ENCODE measurements at regions not wholly inside any gene's neighbourhood (a gene's known extent, or its start where the extent isn't known, plus 50 kb on each side); places are given as distances from the start of the nearest gene placed in this dataset.

GRCh38 chrX:14083783-14084182, 54.1 kb upstream of the GEMIN8 start:
- no peak overlapping the region for H3K27ac ChIP-seq (ENCODE audit: extremely low read length, insufficient read depth, low read length)
- no peak for FAIRE-seq
- H3K4me2 ChIP-seq (ENCODE audit: low read depth, low read length): no peak overlapping the region
- no peak for TF ChIP-seq ZNF780A (CRISPR knock-in tag; IDR thresholded peaks at IDR 0.05)
- TF ChIP-seq MYPOP (CRISPR knock-in tag; IDR thresholded peaks at IDR 0.05): no peak
- H3K4me1 ChIP-seq (ENCODE audit: insufficient read depth, low read length): no peaks in the 10 kb centered on the region
- no peaks in the 10 kb centered on the region for H4K20me1 ChIP-seq (ENCODE audit: insufficient read depth, low read length)
- ChIA-PET POLR2A (no interaction called here), CTCF (ENCODE audit: low intra/inter-chr PET ratio, low total read pairs) (no interaction called here)
- H3K9me3 ChIP-seq (ENCODE audit: low read length): no peaks in the 10 kb centered on the region
- BruUV-seq (replicated peaks): no TSS peak
- no peak for DNase-seq (ENCODE audit: low spot score)
- no peaks in the 10 kb centered on the region for H3K79me2 ChIP-seq (ENCODE audit: insufficient read depth, low read length)
- no peak overlapping the region for H3K9ac ChIP-seq (ENCODE audit: insufficient read depth, low read depth, low read length)
- no peak for ATAC-seq
- no peaks in the 10 kb centered on the region for H3K36me3 ChIP-seq (replicated peaks in 1 of 2; ENCODE audit: control insufficient read depth in 1 of 2, insufficient read depth in 2 of 2, low read length in 2 of 2)
- in situ Hi-C loops (cut with HindIII; ENCODE audit: extremely low pct_ligation_motif_present, low pct_unique_long_range_greater_than_20kb): loop anchor here (25.0 kb wide), 2 partner anchors 454 to 1054 kb away; partner anchors contain the start of gene GLRA2
- intact Hi-C loops (cut with micrococcal nuclease; ENCODE audit: unreplicated experiment): no loop called here
- H2AFZ ChIP-seq (ENCODE audit: low read length): no peak overlapping the region
- no peak overlapping the region for H3K4me3 ChIP-seq (replicated peaks in 1 of 3; ENCODE audit: insufficient read depth in 1 of 3, low read depth in 2 of 3, low read length in 3 of 3)
- no peaks in the 10 kb centered on the region for H3K27me3 ChIP-seq (ENCODE audit: control insufficient read depth in 1 of 2, insufficient read depth in 2 of 2, low read length in 2 of 2)

- CTCF ChIA-PET (ENCODE audit: low intra/inter-chr PET ratio, low total read pairs): no interaction called here
- H3K79me2 ChIP-seq (ENCODE audit: insufficient read depth, low read length): no peaks in the 10 kb centered on the region
- H3K27me3 ChIP-seq (ENCODE audit: control insufficient read depth in 1 of 2, insufficient read depth in 2 of 2, low read length in 2 of 2): no peaks in the 10 kb centered on the region
- H3K27ac ChIP-seq (ENCODE audit: extremely low read length, insufficient read depth, low read length): no peak overlapping the region
- 0% methylated on average over 2 of the region's 2 CpGs for WGBS (ENCODE audit: low lambda C conversion rate)
- in situ Hi-C loops (cut with HindIII; ENCODE audit: extremely low pct_ligation_motif_present, low pct_unique_long_range_greater_than_20kb) (loop anchor here (25.0 kb wide), 2 partner anchors 457 to 1057 kb away; partner anchors contain the start of gene GLRA2), intact Hi-C loops (cut with micrococcal nuclease; ENCODE audit: unreplicated experiment) (no loop called here)
- no peaks in the 10 kb centered on the region for H4K20me1 ChIP-seq (ENCODE audit: insufficient read depth, low read length)
- DNase-seq (ENCODE audit: low spot score) (no peak), FAIRE-seq (no peak), ATAC-seq (no peak)
- no peak overlapping the region for H2AFZ ChIP-seq (ENCODE audit: low read length)
- no peaks in the 10 kb centered on the region for H3K9me3 ChIP-seq (ENCODE audit: low read length)
- H3K4me3 ChIP-seq (replicated peaks in 1 of 3; ENCODE audit: insufficient read depth in 1 of 3, low read depth in 2 of 3, low read length in 3 of 3): no peak overlapping the region
- H3K4me1 ChIP-seq (ENCODE audit: insufficient read depth, low read length): no peaks in the 10 kb centered on the region
- no TSS peak for BruUV-seq (replicated peaks)
- no peak overlapping the region for H3K9ac ChIP-seq (ENCODE audit: insufficient read depth, low read depth, low read length)
- POLR2A ChIA-PET: no interaction called here
- H3K4me2 ChIP-seq (ENCODE audit: low read depth, low read length): no peak overlapping the region
- TF ChIP-seq ZNF232 (CRISPR knock-in tag; IDR thresholded peaks at IDR 0.05; ENCODE audit: borderline replicate concordance): no peak
- no peak for TF ChIP-seq LBX2 (CRISPR knock-in tag; IDR thresholded peaks at IDR 0.05; ENCODE audit: borderline replicate concordance)
- H3K36me3 ChIP-seq (replicated peaks in 1 of 2; ENCODE audit: control insufficient read depth in 1 of 2, insufficient read depth in 2 of 2, low read length in 2 of 2): no peaks in the 10 kb centered on the region
Measured at GRCh38 chrX:14079891-14080430, 50.3 kb upstream of the GEMIN8 start.
